Upper lobe of left lung (tissue), 4 donors: ENCODE measurements at regions not wholly inside any gene's neighbourhood (a gene's known extent, or its start where the extent isn't known, plus 50 kb on each side); places are given as distances from the start of the nearest gene placed in this dataset.

Experiments used
- POLR2AphosphoS5 ChIP-seq, 2 donors: sonication (generic); formaldehyde crosslinking; IDR thresholded peaks; one replicate each; pipeline ENCODE4 v1.5.1; 2017; ENCODE audit warnings: antibody characterized with exemption in 2 of 2
- TF ChIP-seq, protein P1 (sequence below), 6 experiments: fragments of 450-650 bp in 4 of 6; fragments of 200-600 bp in 2 of 6; sonication (generic) in 2 of 6; IDR thresholded peaks; one replicate each; pipeline ENCODE4 v1.5.1; 2016 to 2019; ENCODE audit warnings: antibody characterized with exemption in 6 of 6

DNA sequence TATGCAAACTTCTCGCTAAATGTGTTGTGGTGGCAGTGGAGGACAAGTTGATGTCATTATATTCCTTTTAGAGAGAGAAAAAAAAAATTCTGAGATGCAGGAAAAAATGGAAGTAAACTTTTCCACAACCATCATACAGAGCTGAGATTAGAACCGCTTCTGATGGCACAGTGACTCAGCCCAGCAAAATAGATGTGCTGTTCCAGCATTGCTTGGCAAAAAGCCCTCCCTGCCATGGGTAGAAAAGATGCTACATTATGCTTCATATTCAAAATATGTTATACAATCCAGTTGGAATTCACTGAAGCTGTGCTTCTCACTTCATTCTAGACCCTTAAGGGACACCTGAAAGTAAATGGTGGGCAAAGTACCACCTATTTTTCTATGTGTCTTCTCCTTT, 1047.6 kb upstream of the FANCL start:
- TF ChIP-seq, protein P1, sequence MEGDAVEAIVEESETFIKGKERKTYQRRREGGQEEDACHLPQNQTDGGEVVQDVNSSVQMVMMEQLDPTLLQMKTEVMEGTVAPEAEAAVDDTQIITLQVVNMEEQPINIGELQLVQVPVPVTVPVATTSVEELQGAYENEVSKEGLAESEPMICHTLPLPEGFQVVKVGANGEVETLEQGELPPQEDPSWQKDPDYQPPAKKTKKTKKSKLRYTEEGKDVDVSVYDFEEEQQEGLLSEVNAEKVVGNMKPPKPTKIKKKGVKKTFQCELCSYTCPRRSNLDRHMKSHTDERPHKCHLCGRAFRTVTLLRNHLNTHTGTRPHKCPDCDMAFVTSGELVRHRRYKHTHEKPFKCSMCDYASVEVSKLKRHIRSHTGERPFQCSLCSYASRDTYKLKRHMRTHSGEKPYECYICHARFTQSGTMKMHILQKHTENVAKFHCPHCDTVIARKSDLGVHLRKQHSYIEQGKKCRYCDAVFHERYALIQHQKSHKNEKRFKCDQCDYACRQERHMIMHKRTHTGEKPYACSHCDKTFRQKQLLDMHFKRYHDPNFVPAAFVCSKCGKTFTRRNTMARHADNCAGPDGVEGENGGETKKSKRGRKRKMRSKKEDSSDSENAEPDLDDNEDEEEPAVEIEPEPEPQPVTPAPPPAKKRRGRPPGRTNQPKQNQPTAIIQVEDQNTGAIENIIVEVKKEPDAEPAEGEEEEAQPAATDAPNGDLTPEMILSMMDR (IDR thresholded peaks at IDR 0.05), result no peak
- TF ChIP-seq POLR2AphosphoS5 (IDR thresholded peaks at IDR 0.05), result no peak
